HepG2 (cell line): ENCODE measurements at regions not wholly inside any gene's neighbourhood (a gene's known extent, or its start where the extent isn't known, plus 50 kb on each side); places are given as distances from the start of the nearest gene placed in this dataset.
A peak's percentile ranks its signal among the peaks of the same experiment; 100 is the strongest.

Experiments used
- ATAC-seq: fragments of 200-7000 bp; cut with Tn5 transposase; 3 replicates; pipeline ENCODE4 v1.9.1; 2020; ENCODE audit warnings: mild to moderate bottlenecking, moderate library complexity
- BruUV-seq: library from RNA; stranded (reverse); fragments of 400-500 nt; replicated peaks from 2 replicates; lab custom pipeline; 2021; lab: Mats Ljungman, UMichigan
- CTCF ChIA-PET: fragments of 300-600 bp; formaldehyde crosslinking; extraction: SDS; loops from one replicate; lab custom pipeline; 2021; ENCODE audit warnings: low total read pairs, inconsistent platforms, low intra/inter-chr PET ratio; lab: Yijun Ruan, JAX
- POLR2A ChIA-PET: fragments of 350-600 bp; sonication (Branson Sonifier 250); formaldehyde crosslinking; loops from one replicate; lab custom pipeline; 2020; ENCODE audit warnings: antibody characterized with exemption, inconsistent platforms; lab: Yijun Ruan, JAX
- DNase-seq: peaks from one replicate; pipeline ENCODE4 v3.0.0-alpha.2; 2015; ENCODE audit warnings: low spot score
- FAIRE-seq: peaks from 3 replicates; lab custom pipeline; 2011; peaks lifted over from hg19 to GRCh38; lab: Jason Lieb, UNC
- H2AFZ ChIP-seq: one replicate; pipeline ENCODE4 v1.6.1; 2011; ENCODE audit warnings: low read length, inconsistent platforms
- H3K27ac ChIP-seq: fragments of 300-600 bp; 3 replicates; pipeline ENCODE4 v1.8.0; 2011; ENCODE audit warnings: mixed run types, mild to moderate bottlenecking, mixed read lengths, low read length, inconsistent platforms; ENCODE audit not compliant: insufficient read depth; ENCODE audit errors: extremely low read length
- H3K27me3 ChIP-seq, 2 experiments: fragments of 200-600 bp in 1 of 2; 2 replicates in 1 of 2; 3 replicates in 1 of 2; pipeline versions ENCODE4 v1.6.0 to v1.8.0; 2011; ENCODE audit warnings: low read length in 2 of 2, mild to moderate bottlenecking in 2 of 2, moderate library complexity in 2 of 2, inconsistent platforms in 1 of 2; ENCODE audit not compliant: insufficient read depth in 2 of 2, control insufficient read depth in 1 of 2
- H3K36me3 ChIP-seq, 2 experiments: fragments of 200-600 bp in 1 of 2; replicated peaks in 1 of 2; 2 replicates in 1 of 2; 3 replicates in 1 of 2; pipeline versions ENCODE4 v1.5.1 to v1.8.0; 2011; ENCODE audit warnings: low read length in 2 of 2, inconsistent platforms in 1 of 2; ENCODE audit not compliant: insufficient read depth in 2 of 2, control insufficient read depth in 1 of 2
- H3K4me1 ChIP-seq: 2 replicates; pipeline ENCODE4 v1.5.1; 2012; ENCODE audit warnings: low read length, inconsistent platforms; ENCODE audit not compliant: insufficient read depth
- H3K4me2 ChIP-seq: 2 replicates; pipeline ENCODE4 v1.6.0; 2011; ENCODE audit warnings: low read depth, low read length, inconsistent platforms
- H3K4me3 ChIP-seq, 3 experiments: fragments of 200-600 bp in 1 of 3; sonication (generic), shearing (Covaris generic) in 1 of 3; replicated peaks in 1 of 3; 2 replicates each; pipeline ENCODE4 v1.5.1; 2011 to 2016; ENCODE audit warnings: low read length in 3 of 3, inconsistent platforms in 2 of 3, low read depth in 2 of 3, mild to moderate bottlenecking in 2 of 3, control low read depth in 1 of 3, mixed read lengths in 1 of 3; ENCODE audit not compliant: insufficient read depth in 1 of 3
- H3K79me2 ChIP-seq: one replicate; pipeline ENCODE4 v1.6.1; 2011; ENCODE audit warnings: low read length, inconsistent platforms; ENCODE audit not compliant: insufficient read depth
- H3K9ac ChIP-seq: 2 replicates; pipeline ENCODE4 v1.6.0; 2011; ENCODE audit warnings: mild to moderate bottlenecking, low read depth, low read length, inconsistent platforms; ENCODE audit not compliant: insufficient read depth
- H3K9me3 ChIP-seq: 2 replicates; pipeline ENCODE4 v1.5.1; 2012; ENCODE audit warnings: mild to moderate bottlenecking, low read length
- H4K20me1 ChIP-seq: 2 replicates; pipeline ENCODE4 v1.6.0; 2011; ENCODE audit warnings: inconsistent platforms, mild to moderate bottlenecking, low read length, moderate library complexity; ENCODE audit not compliant: insufficient read depth
- ATF7 ChIP-seq, 2 experiments: fragments of 450-650 bp in 1 of 2; sonication (generic) in 1 of 2; formaldehyde crosslinking in 1 of 2; IDR thresholded peaks; 2 replicates each; pipeline versions ENCODE4 v1.4.0 to v1.6.1; 2016 to 2020; ENCODE audit warnings: antibody characterized with exemption in 1 of 2, mild to moderate bottlenecking in 1 of 2, missing genetic modification reagents in 1 of 2
- ATRX ChIP-seq: sonication (generic); formaldehyde crosslinking; IDR thresholded peaks from 2 replicates; pipeline ENCODE4 v1.4.0; 2020; ENCODE audit warnings: missing genetic modification reagents, borderline replicate concordance
- CREB1 ChIP-seq, 2 experiments: fragments of 450-650 bp in 1 of 2; IDR thresholded peaks; 2 replicates each; pipeline ENCODE4 v1.6.1; 2016 to 2017; ENCODE audit warnings: control low read depth in 1 of 2, mild to moderate bottlenecking in 1 of 2, missing compliant biosample characterization in 1 of 2, missing genetic modification characterization in 1 of 2
- KAT8 ChIP-seq: IDR thresholded peaks from 2 replicates; pipeline ENCODE4 v1.6.1; 2016; ENCODE audit warnings: missing genetic modification reagents, missing compliant biosample characterization
- KLF6 ChIP-seq: IDR thresholded peaks from 2 replicates; pipeline ENCODE4 v1.8.0; 2016; ENCODE audit warnings: missing biosample characterization, missing genetic modification reagents
- RAD21 ChIP-seq: fragments of 450-650 bp; formaldehyde crosslinking; IDR thresholded peaks from 2 replicates; pipeline ENCODE4 v1.5.0; 2020; ENCODE audit warnings: mild to moderate bottlenecking
- RFXANK ChIP-seq: IDR thresholded peaks from 2 replicates; pipeline ENCODE4 v1.6.1; 2016
- SRY ChIP-seq: sonication (generic); formaldehyde crosslinking; IDR thresholded peaks from 2 replicates; pipeline ENCODE4 v1.8.0; 2022; ENCODE audit warnings: mild to moderate bottlenecking, missing genetic modification reagents
- ZNF24 ChIP-seq: fragments of 450-650 bp; IDR thresholded peaks from 2 replicates; pipeline ENCODE4 v1.6.1; 2017; ENCODE audit warnings: antibody characterized with exemption, mild to moderate bottlenecking
- WGBS: methylation state at CpG from one replicate; pipeline ENCODE4 v1.1.6; 2017; ENCODE audit warnings: low lambda C conversion rate; 5-methylcytosine and 5-hydroxymethylcytosine counted together
- in situ Hi-C: cut with HindIII; loops from 2 replicates; pipeline ENCODE4 v1.10.0; 2017; ENCODE audit warnings: low pct_unique_long_range_greater_than_20kb; ENCODE audit not compliant: extremely low pct_ligation_motif_present
- intact Hi-C: fragments of 100-400 bp; cut with micrococcal nuclease; formaldehyde crosslinking; loops from one replicate; pipeline ENCODE4 v1.10.0; 2022; ENCODE audit not compliant: unreplicated experiment
- TF ChIP-seq, protein P1 (sequence below): sonication (generic); formaldehyde crosslinking; conservative IDR thresholded peaks from 2 replicates; pipeline ENCODE4 v1.4.0; 2020; ENCODE audit warnings: missing genetic modification reagents
- TF ChIP-seq, protein P2 (sequence below): sonication (generic); formaldehyde crosslinking; IDR thresholded peaks from 2 replicates; pipeline ENCODE4 v1.5.0; 2020; ENCODE audit warnings: mild to moderate bottlenecking, low read depth, missing genetic modification reagents, borderline replicate concordance

DNA sequence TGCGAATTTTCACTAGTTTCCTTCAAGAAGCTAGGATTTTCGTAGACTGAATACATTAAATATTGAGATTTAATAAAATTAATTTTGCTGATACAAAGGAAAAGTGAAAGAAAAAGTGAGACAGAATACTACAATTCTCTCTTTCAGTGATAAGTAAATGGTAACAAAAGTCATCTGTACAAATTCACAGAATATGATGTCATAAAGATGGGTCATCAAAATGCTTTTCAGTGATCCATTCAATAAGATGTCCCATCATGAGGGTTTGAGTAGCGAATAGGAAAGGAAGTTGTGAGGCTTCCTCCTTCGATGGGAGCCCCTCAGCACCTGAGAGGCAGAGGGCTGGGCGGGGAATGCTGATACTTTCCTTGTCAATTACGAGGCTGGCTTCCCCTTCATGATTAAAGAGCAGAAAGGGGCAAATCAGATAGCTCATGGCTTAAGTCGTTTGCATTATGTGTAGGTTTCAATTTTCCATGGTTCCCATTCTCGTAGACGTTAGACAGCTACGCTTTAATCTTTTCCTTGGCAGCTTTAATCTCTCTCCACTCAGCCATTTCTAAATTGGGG is 108.8 kb upstream of the SORBS2 start:
- H3K27ac ChIP-seq = no peak overlapping the region
- no TSS peak for BruUV-seq
- H3K4me3 ChIP-seq = no peak overlapping the region
- no peak overlapping the region for H2AFZ ChIP-seq
- H3K79me2 ChIP-seq = no peaks in the 10 kb centered on the region
- H3K36me3 ChIP-seq = no peaks in the 10 kb centered on the region
- H3K9me3 ChIP-seq = no peaks in the 10 kb centered on the region
- peaks cover 0 to 9% of the 10 kb centered on the region in 2 experiments; a peak in 2 of 5 replicates for H3K27me3 ChIP-seq
- FAIRE-seq = no peak
- no peak overlapping the region for H3K4me2 ChIP-seq
- TF ChIP-seq KLF6 (no peak), ZNF24 (no peak), RFXANK (no peak), ATRX (no peak), KAT8 (CRISPR knock-in tag) (no peak), CREB1 (IDR thresholded peaks at IDR 0.05) (peak; percentile 54; the same call in 1 of the 2 replicates), CREB1 (CRISPR knock-in tag; IDR thresholded peaks at IDR 0.05) (no peak), SRY (no peak), RAD21 (no peak), ATF7 (IDR thresholded peaks at IDR 0.05) (peak; percentile 54), ATF7 (CRISPR knock-in tag; IDR thresholded peaks at IDR 0.05) (no peak)
- TF ChIP-seq, protein P1, sequence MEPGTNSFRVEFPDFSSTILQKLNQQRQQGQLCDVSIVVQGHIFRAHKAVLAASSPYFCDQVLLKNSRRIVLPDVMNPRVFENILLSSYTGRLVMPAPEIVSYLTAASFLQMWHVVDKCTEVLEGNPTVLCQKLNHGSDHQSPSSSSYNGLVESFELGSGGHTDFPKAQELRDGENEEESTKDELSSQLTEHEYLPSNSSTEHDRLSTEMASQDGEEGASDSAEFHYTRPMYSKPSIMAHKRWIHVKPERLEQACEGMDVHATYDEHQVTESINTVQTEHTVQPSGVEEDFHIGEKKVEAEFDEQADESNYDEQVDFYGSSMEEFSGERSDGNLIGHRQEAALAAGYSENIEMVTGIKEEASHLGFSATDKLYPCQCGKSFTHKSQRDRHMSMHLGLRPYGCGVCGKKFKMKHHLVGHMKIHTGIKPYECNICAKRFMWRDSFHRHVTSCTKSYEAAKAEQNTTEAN (CRISPR knock-in tag) = no peak
- TF ChIP-seq, protein P2, sequence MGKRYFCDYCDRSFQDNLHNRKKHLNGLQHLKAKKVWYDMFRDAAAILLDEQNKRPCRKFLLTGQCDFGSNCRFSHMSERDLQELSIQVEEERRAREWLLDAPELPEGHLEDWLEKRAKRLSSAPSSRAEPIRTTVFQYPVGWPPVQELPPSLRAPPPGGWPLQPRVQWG (CRISPR knock-in tag) = no peak
- POLR2A ChIA-PET = no interaction called here
- peaks cover 15% of the 10 kb centered on the region for H3K4me1 ChIP-seq
- no peak for ATAC-seq
- CTCF ChIA-PET = no interaction called here
- intact Hi-C loops (no loop called here), in situ Hi-C loops (no loop called here)
- H4K20me1 ChIP-seq = no peaks in the 10 kb centered on the region
- 45% methylated on average over 10 of the region's 10 CpGs for WGBS
- no peak overlapping the region for H3K9ac ChIP-seq
- DNase-seq = no peak
